ENCODE measurements at regions not wholly inside any gene's neighbourhood (a gene's known extent, or its start where the extent isn't known, plus 50 kb on each side); places are given as distances from the start of the nearest gene placed in this dataset.
"Not testable (repeated sequence)": the region's sequence is repeated elsewhere in the genome, so short reads cannot be mapped to it uniquely, and the experiment has no call there.

GRCh38 chr2:87518547-87518946, 229.3 kb upstream of the PLGLB2 start:
- not testable (repeated sequence) for TF ChIP-seq EZH2 (IDR thresholded peaks at IDR 0.05; ENCODE audit: insufficient read depth, poor library complexity, severe bottlenecking); EZH2phosphoT487 (IDR thresholded peaks at IDR 0.05; ENCODE audit: insufficient read depth, low read depth)
